ENCODE measurements at regions not wholly inside any gene's neighbourhood (a gene's known extent, or its start where the extent isn't known, plus 50 kb on each side); places are given as distances from the start of the nearest gene placed in this dataset.

DNA sequence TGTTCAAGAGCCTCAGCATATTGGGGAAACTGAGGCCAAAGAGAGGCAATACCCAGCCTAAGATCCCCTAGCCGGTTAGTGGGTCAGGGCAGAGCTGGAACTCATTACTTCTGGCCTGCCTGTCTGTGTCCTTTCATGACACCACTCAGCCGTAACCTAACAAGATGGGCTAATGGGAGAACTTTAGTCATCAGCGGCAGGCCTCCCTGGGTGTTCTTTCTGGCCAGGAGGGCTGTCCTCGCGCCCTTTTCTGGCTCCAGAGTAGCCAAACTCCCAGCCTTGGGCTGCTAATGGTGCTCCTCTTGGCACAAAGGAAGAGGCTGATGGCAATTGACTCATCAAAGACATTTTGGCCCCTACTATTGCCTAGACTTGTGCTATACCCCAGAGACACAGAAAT, 76.6 kb downstream of the NCR2 start:
- no peaks in the 10 kb centered on the region for H3K79me2 ChIP-seq (ENCODE audit: insufficient read depth, low read length)
- RAD21 ChIA-PET (ENCODE audit: low non-redundant PET in 1 of 2, low total read pairs in 2 of 2, uncharacterized antibody in 2 of 2, unreplicated experiment in 2 of 2), result no interaction called here
- no peak for ATAC-seq
- intact Hi-C loops (cut with micrococcal nuclease), result no loop called here
- no peaks in the 10 kb centered on the region for H3K36me3 ChIP-seq (ENCODE audit: control insufficient read depth in 1 of 2, insufficient read depth in 2 of 2, low read length in 2 of 2)
- H3K4me2 ChIP-seq (ENCODE audit: low read length), result no peak overlapping the region
- CTCF ChIA-PET, result no interaction called here
- H3K4me3 ChIP-seq (replicated peaks in 1 of 2; ENCODE audit: low read depth in 1 of 2, low read length in 2 of 2), result no peak overlapping the region
- TF ChIP-seq ZBTB33 (IDR thresholded peaks at IDR 0.05; ENCODE audit: extremely low read depth, insufficient replicate concordance, low read length), result no peak
- no peak for TF ChIP-seq EZH2 (IDR thresholded peaks at IDR 0.05)
- TF ChIP-seq, protein P1, sequence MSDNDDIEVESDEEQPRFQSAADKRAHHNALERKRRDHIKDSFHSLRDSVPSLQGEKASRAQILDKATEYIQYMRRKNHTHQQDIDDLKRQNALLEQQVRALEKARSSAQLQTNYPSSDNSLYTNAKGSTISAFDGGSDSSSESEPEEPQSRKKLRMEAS (IDR thresholded peaks at IDR 0.05), result no peak
- TF ChIP-seq ZNF274 (IDR thresholded peaks at IDR 0.05; ENCODE audit: low read depth, low read length), result no peak
- TF ChIP-seq SP1 (IDR thresholded peaks at IDR 0.05; ENCODE audit: low read depth), result no peak
- TF ChIP-seq ZFX (IDR thresholded peaks at IDR 0.05), result no peak
- TF ChIP-seq FOSL1 (IDR thresholded peaks at IDR 0.05; ENCODE audit: low read depth), result no peak
- no peak for TF ChIP-seq SIN3A (IDR thresholded peaks at IDR 0.05; ENCODE audit: low read depth)
- TF ChIP-seq POLR2A (IDR thresholded peaks at IDR 0.05; ENCODE audit: borderline replicate concordance, extremely low read depth, insufficient read depth, insufficient read length), result no peak
- TF ChIP-seq ELF1 (IDR thresholded peaks at IDR 0.05; ENCODE audit: borderline replicate concordance, low read depth), result no peak
- no peak for TF ChIP-seq RAD21 (IDR thresholded peaks at IDR 0.05; ENCODE audit: low read depth)
- TF ChIP-seq EGR1 (IDR thresholded peaks at IDR 0.05; ENCODE audit: low read depth), result no peak
- TF ChIP-seq YY1 (IDR thresholded peaks at IDR 0.05; ENCODE audit: extremely low read depth, insufficient replicate concordance, low read depth, low read length), result no peak
- no peaks in the 10 kb centered on the region for H4K20me1 ChIP-seq (ENCODE audit: insufficient read depth)
- no peak overlapping the region for H3K27ac ChIP-seq (ENCODE audit: low read depth, low read length)
- POLR2A ChIA-PET, result no interaction called here
- BruUV-seq (replicated peaks), result no TSS peak
- H3K27me3 ChIP-seq (ENCODE audit: insufficient read depth, low read length), result peaks cover 31% of the 10 kb centered on the region
- H3K9me3 ChIP-seq (ENCODE audit: control insufficient read depth in 1 of 2, insufficient read depth in 1 of 2, low read depth in 1 of 2, low read length in 2 of 2), result no peaks in the 10 kb centered on the region
- H2AFZ ChIP-seq (ENCODE audit: low read depth, low read length, poor library complexity, severe bottlenecking), result no peak overlapping the region
- H3K4me1 ChIP-seq (ENCODE audit: control insufficient read depth in 1 of 2, insufficient read depth in 2 of 2, low read length in 2 of 2), result no peaks in the 10 kb centered on the region
- H3K9me2 ChIP-seq (ENCODE audit: insufficient read depth), result no peaks in the 10 kb centered on the region
- H3K9ac ChIP-seq (ENCODE audit: low read length), result no peak overlapping the region
- no peak for DNase-seq (ENCODE audit: low read depth, low spot score)

All from HCT116 (cell line).